ENCODE measurements at regions not wholly inside any gene's neighbourhood (a gene's known extent, or its start where the extent isn't known, plus 50 kb on each side); places are given as distances from the start of the nearest gene placed in this dataset.
A peak's percentile ranks its signal among the peaks of the same experiment; 100 is the strongest.

GRCh38 chr9:1253064-1253979 lies 203.2 kb downstream of the DMRT2 start:
- POLR2A ChIA-PET: no interaction called here
- no peak for TF ChIP-seq CTCF (IDR thresholded peaks at IDR 0.05; ENCODE audit: control extremely low read depth, extremely low read depth, low read depth, missing control alignments)
- CTCF ChIA-PET: no interaction called here
- DNase-seq (ENCODE audit: extremely low spot score): no peak

- no peak for DNase-seq (ENCODE audit: extremely low spot score)
- no peak for TF ChIP-seq CTCF (IDR thresholded peaks at IDR 0.05; ENCODE audit: control extremely low read depth, extremely low read depth, low read depth, missing control alignments)
- POLR2A ChIA-PET: no interaction called here
- CTCF ChIA-PET: no interaction called here
Measured at GRCh38 chr9:1254071-1254470, 203.9 kb downstream of the DMRT2 start.

GRCh38 chr9:1256178-1256577 lies 206.0 kb downstream of the DMRT2 start:
- DNase-seq (ENCODE audit: extremely low spot score): no peak
- no peak for TF ChIP-seq CTCF (IDR thresholded peaks at IDR 0.05; ENCODE audit: control extremely low read depth, extremely low read depth, low read depth, missing control alignments)
- POLR2A ChIA-PET: no interaction called here
- CTCF ChIA-PET: interaction anchor here (1.0 kb wide), 1 partner anchor 13 kb away, joined by 3 read pairs; no protein-coding TSS in a partner anchor

GRCh38 chr9:1261266-1261665 lies 211.1 kb downstream of the DMRT2 start:
- POLR2A ChIA-PET: no interaction called here
- TF ChIP-seq CTCF (IDR thresholded peaks at IDR 0.05; ENCODE audit: control extremely low read depth, extremely low read depth, low read depth, missing control alignments): no peak
- CTCF ChIA-PET: no interaction called here
- DNase-seq (ENCODE audit: extremely low spot score): no peak

GRCh38 chr9:1261879-1262766 lies 212.0 kb downstream of the DMRT2 start:
- TF ChIP-seq CTCF (IDR thresholded peaks at IDR 0.05; ENCODE audit: control extremely low read depth, extremely low read depth, low read depth, missing control alignments): no peak
- no peak for DNase-seq (ENCODE audit: extremely low spot score)
- CTCF ChIA-PET: no interaction called here
- POLR2A ChIA-PET: no interaction called here

GRCh38 chr9:1267141-1267570 lies 217.0 kb downstream of the DMRT2 start:
- CTCF ChIA-PET: interaction anchor here (0.7 to 0.8 kb wide), 2 partner anchors 9 to 17 kb away, joined by 3 read pairs; no protein-coding TSS in a partner anchor
- peak; percentile 15 for DNase-seq (ENCODE audit: extremely low spot score)
- POLR2A ChIA-PET: no interaction called here
- no peak for TF ChIP-seq CTCF (IDR thresholded peaks at IDR 0.05; ENCODE audit: control extremely low read depth, extremely low read depth, low read depth, missing control alignments)

Data from GM10248 (cell line).